ENCODE measurements at regions not wholly inside any gene's neighbourhood (a gene's known extent, or its start where the extent isn't known, plus 50 kb on each side); places are given as distances from the start of the nearest gene placed in this dataset.
A peak's percentile ranks its signal among the peaks of the same experiment; 100 is the strongest.

DNA sequence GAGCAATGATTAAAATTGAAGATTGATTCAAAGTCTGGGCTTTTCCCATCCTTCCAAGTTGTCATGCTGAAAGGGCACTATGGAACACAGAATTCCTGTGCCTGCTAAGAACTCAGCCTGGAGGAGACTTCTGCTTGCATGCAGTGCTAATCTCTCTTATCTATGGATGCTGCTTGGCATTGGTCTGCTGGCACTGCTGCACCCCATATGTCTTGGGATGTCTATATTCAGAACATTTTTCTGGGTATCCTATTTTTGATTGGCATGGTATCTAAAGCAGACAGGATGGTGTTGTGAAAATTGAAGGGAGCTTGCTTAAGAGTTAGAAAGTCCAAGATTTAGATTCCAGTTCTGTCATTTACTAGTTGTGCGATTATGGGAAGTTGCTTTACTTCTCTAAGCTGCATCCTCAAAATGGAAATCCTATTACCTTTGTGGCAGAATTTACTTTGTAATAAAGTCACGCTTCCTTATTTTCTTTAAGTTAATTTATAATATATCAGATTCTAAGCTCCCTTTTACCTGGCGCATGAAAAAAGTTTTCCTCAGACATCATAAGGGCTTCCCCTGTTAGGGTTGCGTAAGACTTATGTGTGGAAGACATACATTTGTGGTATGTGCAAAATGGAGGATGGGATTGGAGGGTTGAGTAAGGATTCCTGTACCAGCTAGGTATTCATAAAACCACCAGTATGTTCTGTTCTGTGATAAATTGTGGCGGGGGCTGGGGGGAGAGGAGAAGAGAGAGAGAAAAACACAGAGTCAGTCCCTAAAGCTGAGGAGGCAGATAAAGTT is 254.0 kb downstream of the DMAC1 start:
- no peak overlapping the region for H3K23ac ChIP-seq (ENCODE audit: low read length)
- no peaks in the 10 kb centered on the region for H3K9me3 ChIP-seq (ENCODE audit: insufficient read depth, low read depth, low read length)
- H4K12ac ChIP-seq (ENCODE audit: low read depth, low read length) = no peak overlapping the region
- H3K36me3 ChIP-seq (ENCODE audit: control insufficient read depth in 1 of 2, insufficient read depth in 2 of 2, low read length in 2 of 2) = no peaks in the 10 kb centered on the region
- H4K8ac ChIP-seq (ENCODE audit: low read depth, low read length) = no peak overlapping the region
- no peak overlapping the region for H2BK120ac ChIP-seq (ENCODE audit: insufficient read depth, low read length, poor library complexity)
- no CpG with 5 or more reads among the region's 5 CpGs for WGBS (ENCODE audit: extremely low coverage, insufficient coverage, insufficient read length)
- no peak overlapping the region for H3K18ac ChIP-seq (ENCODE audit: low read length)
- H2BK5ac ChIP-seq (ENCODE audit: low read depth, low read length, poor library complexity) = no peak overlapping the region
- H3K4me2 ChIP-seq (ENCODE audit: low read length) = no peak overlapping the region
- no peaks in the 10 kb centered on the region for H3K27me3 ChIP-seq (ENCODE audit: insufficient read depth, low read length)
- no peaks in the 10 kb centered on the region for H3K79me2 ChIP-seq (ENCODE audit: control insufficient read depth, insufficient read depth, low read length, poor library complexity)
- no peak overlapping the region for H3K9ac ChIP-seq (ENCODE audit: low read length)
- no peak overlapping the region for H3K4ac ChIP-seq (ENCODE audit: low read depth, low read length)
- H4K91ac ChIP-seq (ENCODE audit: low read depth, low read length) = no peak overlapping the region
- no peak overlapping the region for H3K14ac ChIP-seq (ENCODE audit: low read length)
- H3K27ac ChIP-seq (ENCODE audit: low read depth, low read length) = no peak overlapping the region
- no peak overlapping the region for H2AK5ac ChIP-seq (ENCODE audit: low read length)
- no peaks in the 10 kb centered on the region for H3K79me1 ChIP-seq (ENCODE audit: low read length)
- no peak overlapping the region for H2BK12ac ChIP-seq (ENCODE audit: low read length)
- H2AFZ ChIP-seq (ENCODE audit: insufficient read depth, low read length, poor library complexity) = no peak overlapping the region
- H3K4me1 ChIP-seq (ENCODE audit: control insufficient read depth in 1 of 2, insufficient read depth in 2 of 2, low read length in 2 of 2) = peaks cover 5 to 6% of the 10 kb centered on the region in 2 experiments
- no peak for DNase-seq
- no peak overlapping the region for H3K4me3 ChIP-seq (ENCODE audit: low read depth, low read length)

DNA sequence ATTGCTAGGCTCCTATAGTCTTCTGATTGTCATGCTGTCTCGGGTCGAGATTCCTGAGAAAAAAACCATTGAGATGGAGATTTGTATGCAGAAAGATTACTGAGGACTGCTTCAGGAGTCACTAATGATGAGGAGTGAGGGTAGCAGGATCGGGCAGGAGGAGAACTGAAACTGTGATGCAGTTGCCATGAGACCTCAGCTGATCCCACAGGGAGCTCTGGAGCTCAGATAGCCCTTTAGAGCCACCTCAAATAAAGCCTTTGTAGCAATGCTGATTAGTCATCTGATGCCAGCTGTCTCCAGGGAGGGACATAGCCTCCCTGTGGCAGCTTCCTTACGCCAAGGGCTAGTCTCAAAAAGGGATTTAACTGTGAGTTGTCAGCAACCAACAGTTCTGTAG is 256.9 kb downstream of the DMAC1 start:
- H3K23ac ChIP-seq (ENCODE audit: low read length) = no peak overlapping the region
- no peaks in the 10 kb centered on the region for H3K4me1 ChIP-seq (ENCODE audit: control insufficient read depth in 1 of 2, insufficient read depth in 2 of 2, low read length in 2 of 2)
- no peaks in the 10 kb centered on the region for H3K27me3 ChIP-seq (ENCODE audit: insufficient read depth, low read length)
- no peak overlapping the region for H3K14ac ChIP-seq (ENCODE audit: low read length)
- H3K4me2 ChIP-seq (ENCODE audit: low read length) = no peak overlapping the region
- no peak overlapping the region for H2AFZ ChIP-seq (ENCODE audit: insufficient read depth, low read length, poor library complexity)
- no peak overlapping the region for H4K8ac ChIP-seq (ENCODE audit: low read depth, low read length)
- H3K9me3 ChIP-seq (ENCODE audit: insufficient read depth, low read depth, low read length) = no peaks in the 10 kb centered on the region
- H2BK120ac ChIP-seq (ENCODE audit: insufficient read depth, low read length, poor library complexity) = no peak overlapping the region
- H4K12ac ChIP-seq (ENCODE audit: low read depth, low read length) = no peak overlapping the region
- no peak overlapping the region for H3K4me3 ChIP-seq (ENCODE audit: low read depth, low read length)
- no peak overlapping the region for H2AK5ac ChIP-seq (ENCODE audit: low read length)
- no peaks in the 10 kb centered on the region for H3K79me1 ChIP-seq (ENCODE audit: low read length)
- H2BK5ac ChIP-seq (ENCODE audit: low read depth, low read length, poor library complexity) = no peak overlapping the region
- no CpG with 5 or more reads among the region's 4 CpGs for WGBS (ENCODE audit: extremely low coverage, insufficient coverage, insufficient read length)
- no peaks in the 10 kb centered on the region for H3K36me3 ChIP-seq (ENCODE audit: control insufficient read depth in 1 of 2, insufficient read depth in 2 of 2, low read length in 2 of 2)
- H2BK12ac ChIP-seq (ENCODE audit: low read length) = no peak overlapping the region
- no peak overlapping the region for H3K4ac ChIP-seq (ENCODE audit: low read depth, low read length)
- H3K27ac ChIP-seq (ENCODE audit: low read depth, low read length) = no peak overlapping the region
- H3K79me2 ChIP-seq (ENCODE audit: control insufficient read depth, insufficient read depth, low read length, poor library complexity) = no peaks in the 10 kb centered on the region
- H3K18ac ChIP-seq (ENCODE audit: low read length) = no peak overlapping the region
- DNase-seq = no peak
- no peak overlapping the region for H4K91ac ChIP-seq (ENCODE audit: low read depth, low read length)
- no peak overlapping the region for H3K9ac ChIP-seq (ENCODE audit: low read length)

DNA sequence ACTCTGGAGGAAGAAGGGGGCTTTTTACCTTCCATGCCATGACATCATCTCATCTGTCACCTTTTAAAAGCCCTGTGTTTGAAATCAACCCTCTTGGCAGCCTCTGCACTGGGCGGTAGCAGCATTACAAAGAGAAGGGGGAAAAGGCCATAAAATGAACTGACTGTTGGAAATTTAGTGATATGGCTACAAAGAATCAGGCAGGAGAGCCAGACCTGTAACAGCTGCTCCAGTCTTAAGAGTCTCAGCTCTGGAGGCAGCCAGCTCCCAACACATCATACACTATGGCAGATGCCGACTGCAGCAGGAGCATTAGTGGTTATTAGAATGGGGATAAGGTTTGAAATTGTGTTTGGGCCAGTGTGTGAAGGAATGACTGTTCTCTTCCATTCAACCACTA is 257.5 kb downstream of the DMAC1 start:
- Histone ChIP-seq H2BK5ac (ENCODE audit: low read depth, low read length, poor library complexity) (no peak overlapping the region), H3K4me2 (ENCODE audit: low read length) (no peak overlapping the region), H3K18ac (ENCODE audit: low read length) (no peak overlapping the region), H2AFZ (ENCODE audit: insufficient read depth, low read length, poor library complexity) (no peak overlapping the region), H2BK120ac (ENCODE audit: insufficient read depth, low read length, poor library complexity) (no peak overlapping the region), H3K9ac (ENCODE audit: low read length) (no peak overlapping the region), H4K12ac (ENCODE audit: low read depth, low read length) (no peak overlapping the region), H3K27me3 (ENCODE audit: insufficient read depth, low read length) (no peaks in the 10 kb centered on the region), H3K14ac (ENCODE audit: low read length) (no peak overlapping the region), H3K27ac (ENCODE audit: low read depth, low read length) (no peak overlapping the region), H2BK12ac (ENCODE audit: low read length) (no peak overlapping the region), H4K91ac (ENCODE audit: low read depth, low read length) (no peak overlapping the region), H3K79me1 (ENCODE audit: low read length) (no peaks in the 10 kb centered on the region), H3K4me1 (ENCODE audit: control insufficient read depth in 1 of 2, insufficient read depth in 2 of 2, low read length in 2 of 2) (no peaks in the 10 kb centered on the region), H3K9me3 (ENCODE audit: insufficient read depth, low read depth, low read length) (no peaks in the 10 kb centered on the region), H2AK5ac (ENCODE audit: low read length) (no peak overlapping the region), H3K4ac (ENCODE audit: low read depth, low read length) (no peak overlapping the region), H4K8ac (ENCODE audit: low read depth, low read length) (no peak overlapping the region), H3K4me3 (ENCODE audit: low read depth, low read length) (no peak overlapping the region), H3K79me2 (ENCODE audit: control insufficient read depth, insufficient read depth, low read length, poor library complexity) (no peaks in the 10 kb centered on the region), H3K36me3 (ENCODE audit: control insufficient read depth in 1 of 2, insufficient read depth in 2 of 2, low read length in 2 of 2) (no peaks in the 10 kb centered on the region), H3K23ac (ENCODE audit: low read length) (no peak overlapping the region)
- no peak for DNase-seq
- WGBS (ENCODE audit: extremely low coverage, insufficient coverage, insufficient read length) = no CpG with 5 or more reads among the region's 2 CpGs

DNA sequence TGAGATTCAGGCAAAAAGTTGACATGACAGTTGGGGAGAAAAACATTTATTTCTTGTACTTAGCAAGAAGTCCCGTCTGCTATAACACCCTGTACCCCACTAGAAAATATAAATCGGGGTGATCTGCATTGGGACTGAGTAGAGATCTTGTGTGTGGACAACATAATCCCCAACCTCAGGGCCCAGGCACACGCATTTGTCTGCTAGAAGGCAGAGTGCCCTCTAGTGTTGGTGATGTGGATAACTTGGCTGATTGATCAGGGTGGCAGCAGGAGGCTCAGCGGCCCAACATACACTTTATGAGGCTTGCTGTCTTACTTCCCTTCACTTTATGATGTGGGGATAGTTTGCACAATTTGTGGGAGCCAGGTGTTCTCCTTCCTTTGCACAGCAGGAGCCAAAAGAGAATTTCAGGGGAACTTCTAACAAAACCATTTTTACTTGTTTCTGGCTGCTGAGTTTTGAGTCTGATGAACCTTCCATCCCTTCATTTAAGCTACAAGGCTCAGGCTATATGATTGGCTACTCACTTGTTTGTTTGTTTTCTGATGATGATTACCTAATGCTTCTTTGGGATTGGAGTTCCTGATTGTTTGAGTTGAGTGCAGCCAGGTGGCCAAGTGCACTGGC is 263.2 kb downstream of the DMAC1 start:
- Histone ChIP-seq H3K9ac (ENCODE audit: low read length) (no peak overlapping the region), H4K91ac (ENCODE audit: low read depth, low read length) (no peak overlapping the region), H3K14ac (ENCODE audit: low read length) (no peak overlapping the region), H3K27ac (ENCODE audit: low read depth, low read length) (no peak overlapping the region), H3K79me1 (ENCODE audit: low read length) (no peaks in the 10 kb centered on the region), H2AK5ac (ENCODE audit: low read length) (no peak overlapping the region), H3K79me2 (ENCODE audit: control insufficient read depth, insufficient read depth, low read length, poor library complexity) (no peaks in the 10 kb centered on the region), H3K4ac (ENCODE audit: low read depth, low read length) (no peak overlapping the region), H4K8ac (ENCODE audit: low read depth, low read length) (no peak overlapping the region), H3K9me3 (ENCODE audit: insufficient read depth, low read depth, low read length) (no peaks in the 10 kb centered on the region), H3K27me3 (ENCODE audit: insufficient read depth, low read length) (no peaks in the 10 kb centered on the region), H3K4me3 (ENCODE audit: low read depth, low read length) (no peak overlapping the region), H2BK120ac (ENCODE audit: insufficient read depth, low read length, poor library complexity) (no peak overlapping the region), H3K4me2 (ENCODE audit: low read length) (no peak overlapping the region), H2BK12ac (ENCODE audit: low read length) (no peak overlapping the region), H3K23ac (ENCODE audit: low read length) (no peak overlapping the region), H2BK5ac (ENCODE audit: low read depth, low read length, poor library complexity) (no peak overlapping the region), H3K4me1 (ENCODE audit: control insufficient read depth in 1 of 2, insufficient read depth in 2 of 2, low read length in 2 of 2) (no peaks in the 10 kb centered on the region), H3K18ac (ENCODE audit: low read length) (no peak overlapping the region), H4K12ac (ENCODE audit: low read depth, low read length) (no peak overlapping the region), H2AFZ (ENCODE audit: insufficient read depth, low read length, poor library complexity) (no peak overlapping the region), H3K36me3 (ENCODE audit: control insufficient read depth in 1 of 2, insufficient read depth in 2 of 2, low read length in 2 of 2) (no peaks in the 10 kb centered on the region)
- no CpG with 5 or more reads among the region's 4 CpGs for WGBS (ENCODE audit: extremely low coverage, insufficient coverage, insufficient read length)
- peak; percentile 7 to 68 for DNase-seq

Data from trophoblast cell (in vitro differentiated cells and primary cell).